ENCODE measurements at regions not wholly inside any gene's neighbourhood (a gene's known extent, or its start where the extent isn't known, plus 50 kb on each side); places are given as distances from the start of the nearest gene placed in this dataset.

DNA sequence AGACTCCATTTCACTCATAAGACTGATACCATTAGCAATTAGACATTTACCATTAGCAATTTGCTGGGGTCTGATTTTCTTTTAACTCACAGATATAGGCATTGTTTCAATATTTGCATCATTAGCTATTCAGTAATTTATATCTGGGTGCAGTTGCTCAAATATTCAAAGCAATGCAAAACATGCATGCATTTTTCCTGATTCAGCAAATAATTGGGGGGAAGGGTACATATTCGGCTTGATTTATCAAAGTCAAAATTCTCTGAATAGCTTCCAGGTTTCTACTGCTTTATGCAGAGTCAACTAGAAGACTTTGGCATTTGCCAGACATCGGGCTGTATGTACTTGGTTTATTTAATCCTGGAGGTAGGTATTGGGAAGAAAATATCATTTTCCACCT, 315.6 kb upstream of the NR2F2 start:
- TF ChIP-seq, protein P1, sequence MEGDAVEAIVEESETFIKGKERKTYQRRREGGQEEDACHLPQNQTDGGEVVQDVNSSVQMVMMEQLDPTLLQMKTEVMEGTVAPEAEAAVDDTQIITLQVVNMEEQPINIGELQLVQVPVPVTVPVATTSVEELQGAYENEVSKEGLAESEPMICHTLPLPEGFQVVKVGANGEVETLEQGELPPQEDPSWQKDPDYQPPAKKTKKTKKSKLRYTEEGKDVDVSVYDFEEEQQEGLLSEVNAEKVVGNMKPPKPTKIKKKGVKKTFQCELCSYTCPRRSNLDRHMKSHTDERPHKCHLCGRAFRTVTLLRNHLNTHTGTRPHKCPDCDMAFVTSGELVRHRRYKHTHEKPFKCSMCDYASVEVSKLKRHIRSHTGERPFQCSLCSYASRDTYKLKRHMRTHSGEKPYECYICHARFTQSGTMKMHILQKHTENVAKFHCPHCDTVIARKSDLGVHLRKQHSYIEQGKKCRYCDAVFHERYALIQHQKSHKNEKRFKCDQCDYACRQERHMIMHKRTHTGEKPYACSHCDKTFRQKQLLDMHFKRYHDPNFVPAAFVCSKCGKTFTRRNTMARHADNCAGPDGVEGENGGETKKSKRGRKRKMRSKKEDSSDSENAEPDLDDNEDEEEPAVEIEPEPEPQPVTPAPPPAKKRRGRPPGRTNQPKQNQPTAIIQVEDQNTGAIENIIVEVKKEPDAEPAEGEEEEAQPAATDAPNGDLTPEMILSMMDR (IDR thresholded peaks at IDR 0.05), result no peak
- TF ChIP-seq POLR2AphosphoS5 (IDR thresholded peaks at IDR 0.05) (no peak), POLR2A (IDR thresholded peaks at IDR 0.05) (no peak)
